ENCODE measurements at regions not wholly inside any gene's neighbourhood (a gene's known extent, or its start where the extent isn't known, plus 50 kb on each side); places are given as distances from the start of the nearest gene placed in this dataset.

DNA sequence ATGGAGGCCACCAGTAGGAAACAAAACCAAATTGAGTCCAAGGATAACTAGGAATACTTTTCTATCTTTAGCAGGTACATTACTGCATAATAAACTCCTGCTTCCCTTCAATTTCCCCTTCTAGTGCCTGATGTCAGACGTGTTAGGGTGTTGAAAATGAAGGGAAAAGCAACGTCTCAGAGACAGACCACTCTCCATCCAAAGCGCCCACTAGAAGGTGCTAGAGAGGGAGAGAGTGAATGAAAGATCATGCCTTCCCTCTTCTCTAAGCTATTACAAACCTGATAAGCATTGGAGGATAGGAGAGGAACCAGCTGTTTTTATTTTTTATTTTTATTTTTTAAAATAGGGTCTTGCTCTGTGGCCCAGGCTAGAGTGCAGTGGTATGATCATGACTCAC is 64.1 kb downstream of the ZNF641 start:
- Mint-ChIP-seq H3K36me3 (ENCODE audit: low read depth) (no peaks in the 10 kb centered on the region), H3K27me3 (ENCODE audit: low read depth) (peaks cover 13% of the 10 kb centered on the region), H3K9me3 (no peaks in the 10 kb centered on the region), H3K4me1 (no peaks in the 10 kb centered on the region), H3K4me3 (no peak overlapping the region), H3K27ac (no peak overlapping the region)
- peak in 2 of 3 experiments; percentile 28 to 31 for TF ChIP-seq CTCF (IDR thresholded peaks at IDR 0.05; ENCODE audit: unreplicated experiment in 3 of 3)

- Mint-ChIP-seq H3K9me3 (no peaks in the 10 kb centered on the region), H3K4me1 (no peaks in the 10 kb centered on the region), H3K27ac (peak overlapping the region in 1 of 3 experiments; percentile 44), H3K27me3 (ENCODE audit: low read depth) (peaks cover 13% of the 10 kb centered on the region), H3K36me3 (ENCODE audit: low read depth) (no peaks in the 10 kb centered on the region), H3K4me3 (no peak overlapping the region)
- no peak for TF ChIP-seq CTCF (IDR thresholded peaks at IDR 0.05; ENCODE audit: unreplicated experiment in 3 of 3)
Measured at GRCh38 chr12:48285751-48286650, 64.7 kb downstream of the ZNF641 start.

DNA sequence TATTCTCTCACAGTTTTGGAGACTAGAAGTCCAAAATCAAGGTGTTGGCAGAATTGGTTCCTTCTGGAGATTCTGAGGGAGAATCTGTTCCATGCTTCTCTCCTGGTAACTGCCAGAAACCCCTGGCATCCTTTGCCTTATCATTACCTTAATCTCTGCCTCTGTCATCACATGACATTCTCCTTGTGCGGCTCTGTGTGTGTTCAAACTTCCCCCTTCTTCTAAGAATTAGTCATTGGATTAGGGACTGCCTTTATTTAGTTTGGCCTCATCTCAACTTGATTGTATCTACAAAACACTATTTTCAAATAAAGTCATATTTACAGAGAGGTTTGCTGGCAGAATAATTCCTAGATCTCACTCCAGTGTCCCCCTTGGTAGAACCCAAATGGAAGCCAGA is 68.9 kb downstream of the ZNF641 start:
- H3K4me3 Mint-ChIP-seq = no peak overlapping the region
- H3K27me3 Mint-ChIP-seq (ENCODE audit: low read depth) = peaks cover 13% of the 10 kb centered on the region
- no peaks in the 10 kb centered on the region for H3K4me1 Mint-ChIP-seq
- TF ChIP-seq CTCF (IDR thresholded peaks at IDR 0.05; ENCODE audit: unreplicated experiment in 3 of 3) = no peak
- H3K36me3 Mint-ChIP-seq (ENCODE audit: low read depth) = no peaks in the 10 kb centered on the region
- H3K9me3 Mint-ChIP-seq = peaks cover 10% of the 10 kb centered on the region
- H3K27ac Mint-ChIP-seq = no peak overlapping the region

DNA sequence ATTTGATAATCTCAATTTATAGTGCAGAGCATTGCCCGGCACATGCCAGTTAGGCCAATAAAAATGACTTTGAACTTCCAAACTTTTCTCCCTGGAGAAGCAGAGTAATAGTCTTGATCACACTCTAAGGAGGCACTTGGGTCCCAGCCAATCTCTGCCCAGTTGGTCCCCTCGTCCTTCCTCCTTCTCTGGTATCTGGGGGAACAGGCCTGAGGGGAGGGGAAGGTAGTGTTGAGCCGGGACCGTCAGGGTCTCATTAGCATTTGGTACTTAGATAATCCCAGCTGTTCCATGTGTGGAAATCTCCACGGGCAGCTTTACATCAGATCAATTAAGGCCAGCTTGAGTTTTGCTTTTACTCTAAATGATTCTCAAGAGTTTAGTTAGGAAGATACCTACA is 70.1 kb downstream of the ZNF641 start:
- H3K27ac Mint-ChIP-seq = no peak overlapping the region
- H3K36me3 Mint-ChIP-seq (ENCODE audit: low read depth) = no peaks in the 10 kb centered on the region
- H3K27me3 Mint-ChIP-seq (ENCODE audit: low read depth) = peaks cover 6% of the 10 kb centered on the region
- no peaks in the 10 kb centered on the region for H3K4me1 Mint-ChIP-seq
- H3K9me3 Mint-ChIP-seq = peaks cover 20% of the 10 kb centered on the region
- no peak for TF ChIP-seq CTCF (IDR thresholded peaks at IDR 0.05; ENCODE audit: unreplicated experiment in 3 of 3)
- H3K4me3 Mint-ChIP-seq = no peak overlapping the region

- TF ChIP-seq CTCF (IDR thresholded peaks at IDR 0.05; ENCODE audit: unreplicated experiment in 3 of 3) = no peak
- no peak overlapping the region for H3K27ac Mint-ChIP-seq
- peaks cover 28% of the 10 kb centered on the region for H3K9me3 Mint-ChIP-seq
- H3K27me3 Mint-ChIP-seq (ENCODE audit: low read depth) = no peaks in the 10 kb centered on the region
- H3K36me3 Mint-ChIP-seq (ENCODE audit: low read depth) = no peaks in the 10 kb centered on the region
- no peak overlapping the region for H3K4me3 Mint-ChIP-seq
- no peaks in the 10 kb centered on the region for H3K4me1 Mint-ChIP-seq
Measured at GRCh38 chr12:48279601-48280000, 71.1 kb downstream of the ZNF641 start.

DNA sequence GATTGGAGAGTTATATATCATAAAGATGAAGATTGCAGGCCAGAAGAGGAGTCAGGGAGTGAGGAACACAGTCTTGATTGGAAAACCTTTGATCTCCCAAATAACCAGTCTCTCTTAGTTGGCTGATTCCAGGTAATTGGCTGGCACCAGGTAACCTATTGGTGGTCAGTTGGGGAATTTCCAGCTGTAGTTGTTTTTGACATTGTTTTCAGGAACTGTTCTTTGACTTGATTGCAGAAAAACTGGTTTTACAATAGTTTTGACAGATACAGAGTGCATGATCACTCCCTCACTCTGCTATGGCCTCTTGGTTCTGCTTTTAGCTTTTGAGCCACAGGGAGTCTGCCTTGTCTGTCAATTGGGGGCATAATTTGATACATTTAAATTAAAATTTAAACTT is 71.6 kb downstream of the ZNF641 start:
- H3K9me3 Mint-ChIP-seq = peaks cover 30% of the 10 kb centered on the region
- no peak overlapping the region for H3K4me3 Mint-ChIP-seq
- H3K27me3 Mint-ChIP-seq (ENCODE audit: low read depth) = no peaks in the 10 kb centered on the region
- no peaks in the 10 kb centered on the region for H3K4me1 Mint-ChIP-seq
- no peaks in the 10 kb centered on the region for H3K36me3 Mint-ChIP-seq (ENCODE audit: low read depth)
- no peak for TF ChIP-seq CTCF (IDR thresholded peaks at IDR 0.05; ENCODE audit: unreplicated experiment in 3 of 3)
- H3K27ac Mint-ChIP-seq = no peak overlapping the region
